OCI-LY1 (cell line): ENCODE measurements at regions not wholly inside any gene's neighbourhood (a gene's known extent, or its start where the extent isn't known, plus 50 kb on each side); places are given as distances from the start of the nearest gene placed in this dataset.

Source experiments
- H2AFZ ChIP-seq: fragments of 200-600 bp; sonication (generic), shearing (Covaris generic); 2 replicates; pipeline ENCODE4 v1.6.0; 2014; ENCODE audit warnings: antibody characterized with exemption, mild to moderate bottlenecking, low read length
- H3F3A ChIP-seq: fragments of 200-600 bp; sonication (generic), shearing (Covaris generic); 2 replicates; pipeline ENCODE4 v1.6.0; 2014; ENCODE audit warnings: mild to moderate bottlenecking, antibody characterized with exemption, low read length, moderate library complexity; ENCODE audit not compliant: insufficient read depth
- H3K27ac ChIP-seq: fragments of 200-600 bp; sonication (generic); 2 replicates; pipeline ENCODE4 v1.5.1; 2014; ENCODE audit warnings: low read length, mixed run types, mild to moderate bottlenecking, low read depth; ENCODE audit not compliant: poor library complexity, severe bottlenecking
- H3K27me3 ChIP-seq: fragments of 200-600 bp; sonication (generic); 2 replicates; pipeline ENCODE4 v1.6.0; 2014; ENCODE audit warnings: antibody characterized with exemption, mild to moderate bottlenecking, low read length, moderate library complexity; ENCODE audit not compliant: insufficient read depth
- H3K36me3 ChIP-seq: fragments of 200-600 bp; sonication (generic); 2 replicates; pipeline ENCODE4 v1.6.1; 2014; ENCODE audit warnings: mild to moderate bottlenecking, antibody characterized with exemption, low read length, moderate library complexity, mixed read lengths; ENCODE audit not compliant: insufficient read depth
- H3K4me1 ChIP-seq: fragments of 200-600 bp; sonication (generic); 2 replicates; pipeline ENCODE4 v1.5.1; 2014; ENCODE audit warnings: mild to moderate bottlenecking, low read length, moderate library complexity; ENCODE audit not compliant: insufficient read depth, severe bottlenecking
- H3K4me2 ChIP-seq: fragments of 200-600 bp; sonication (generic), shearing (Covaris generic); 2 replicates; pipeline ENCODE4 v1.6.1; 2014; ENCODE audit warnings: low read length
- H3K4me3 ChIP-seq: fragments of 200-600 bp; sonication (generic); 2 replicates; pipeline ENCODE4 v1.5.1; 2014; ENCODE audit warnings: low read length, low read depth, mild to moderate bottlenecking, mixed read lengths; ENCODE audit not compliant: poor library complexity, severe bottlenecking
- H3K79me2 ChIP-seq: fragments of 200-600 bp; shearing (Covaris generic); 2 replicates; pipeline ENCODE4 v1.6.1; 2016; ENCODE audit warnings: mixed run types, low read length, mixed read lengths; ENCODE audit not compliant: insufficient read depth
- H3K9ac ChIP-seq: fragments of 200-600 bp; sonication (generic), shearing (Covaris generic); 2 replicates; pipeline ENCODE4 v1.6.1; 2014; ENCODE audit warnings: mild to moderate bottlenecking, low read length, mixed read lengths
- H3K9me2 ChIP-seq: fragments of 200-600 bp; sonication (generic), shearing (Covaris generic); 2 replicates; pipeline ENCODE4 v1.6.1; 2014; ENCODE audit warnings: low read depth, mild to moderate bottlenecking, low read length, mixed read lengths
- H3K9me3 ChIP-seq: fragments of 200-600 bp; shearing (Covaris generic); 2 replicates; pipeline ENCODE4 v1.6.1; 2014; ENCODE audit warnings: low read length, mixed read lengths
- H4K20me1 ChIP-seq: fragments of 200-600 bp; sonication (generic), shearing (Covaris generic); 2 replicates; pipeline ENCODE4 v1.6.0; 2016; ENCODE audit warnings: mild to moderate bottlenecking, low read length; ENCODE audit not compliant: insufficient read depth
- EZH2 ChIP-seq: fragments of 200-600 bp; sonication (generic), shearing (Covaris generic); IDR thresholded peaks from 2 replicates; pipeline ENCODE4 v1.8.0; 2017; ENCODE audit warnings: borderline replicate concordance, mixed run types, mild to moderate bottlenecking, antibody characterized with exemption, low read length, moderate library complexity, mixed read lengths
- TF ChIP-seq, protein P1 (sequence below): fragments of 200-600 bp; sonication (generic), shearing (Covaris generic); IDR thresholded peaks from 2 replicates; pipeline ENCODE4 v1.5.1; 2017; ENCODE audit warnings: mild to moderate bottlenecking, antibody characterized with exemption, low read length, moderate library complexity, mixed read lengths

DNA sequence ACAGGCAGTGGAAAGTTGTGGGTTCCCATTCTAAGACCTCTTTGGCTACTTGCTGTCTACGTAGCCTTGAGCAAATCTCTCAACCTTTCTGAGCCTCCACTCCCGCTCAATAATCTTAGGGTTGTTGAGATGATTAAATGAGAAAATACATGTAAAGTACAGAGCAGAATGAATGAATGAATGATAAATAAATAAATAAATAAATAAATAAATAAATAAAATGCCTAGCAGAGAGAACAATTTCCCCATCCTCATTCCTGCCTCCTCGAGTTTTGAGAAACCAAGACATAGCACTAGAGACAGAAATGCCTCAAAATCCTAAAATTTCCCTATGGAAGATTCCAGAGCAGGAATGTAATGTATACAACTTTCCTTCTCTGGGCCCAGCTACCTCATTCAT is 128.3 kb upstream of the RAD23B start:
- TF ChIP-seq, protein P1, sequence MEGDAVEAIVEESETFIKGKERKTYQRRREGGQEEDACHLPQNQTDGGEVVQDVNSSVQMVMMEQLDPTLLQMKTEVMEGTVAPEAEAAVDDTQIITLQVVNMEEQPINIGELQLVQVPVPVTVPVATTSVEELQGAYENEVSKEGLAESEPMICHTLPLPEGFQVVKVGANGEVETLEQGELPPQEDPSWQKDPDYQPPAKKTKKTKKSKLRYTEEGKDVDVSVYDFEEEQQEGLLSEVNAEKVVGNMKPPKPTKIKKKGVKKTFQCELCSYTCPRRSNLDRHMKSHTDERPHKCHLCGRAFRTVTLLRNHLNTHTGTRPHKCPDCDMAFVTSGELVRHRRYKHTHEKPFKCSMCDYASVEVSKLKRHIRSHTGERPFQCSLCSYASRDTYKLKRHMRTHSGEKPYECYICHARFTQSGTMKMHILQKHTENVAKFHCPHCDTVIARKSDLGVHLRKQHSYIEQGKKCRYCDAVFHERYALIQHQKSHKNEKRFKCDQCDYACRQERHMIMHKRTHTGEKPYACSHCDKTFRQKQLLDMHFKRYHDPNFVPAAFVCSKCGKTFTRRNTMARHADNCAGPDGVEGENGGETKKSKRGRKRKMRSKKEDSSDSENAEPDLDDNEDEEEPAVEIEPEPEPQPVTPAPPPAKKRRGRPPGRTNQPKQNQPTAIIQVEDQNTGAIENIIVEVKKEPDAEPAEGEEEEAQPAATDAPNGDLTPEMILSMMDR, result no peak
- no peak for TF ChIP-seq EZH2
- Histone ChIP-seq H3F3A (no peaks in the 10 kb centered on the region), H3K9me2 (no peaks in the 10 kb centered on the region), H4K20me1 (no peaks in the 10 kb centered on the region), H3K4me3 (no peak overlapping the region), H3K27me3 (no peaks in the 10 kb centered on the region), H3K36me3 (no peaks in the 10 kb centered on the region), H3K9ac (no peak overlapping the region), H3K9me3 (no peaks in the 10 kb centered on the region), H3K27ac (no peak overlapping the region), H3K79me2 (no peaks in the 10 kb centered on the region), H3K4me2 (no peak overlapping the region), H3K4me1 (no peaks in the 10 kb centered on the region), H2AFZ (no peak overlapping the region)

DNA sequence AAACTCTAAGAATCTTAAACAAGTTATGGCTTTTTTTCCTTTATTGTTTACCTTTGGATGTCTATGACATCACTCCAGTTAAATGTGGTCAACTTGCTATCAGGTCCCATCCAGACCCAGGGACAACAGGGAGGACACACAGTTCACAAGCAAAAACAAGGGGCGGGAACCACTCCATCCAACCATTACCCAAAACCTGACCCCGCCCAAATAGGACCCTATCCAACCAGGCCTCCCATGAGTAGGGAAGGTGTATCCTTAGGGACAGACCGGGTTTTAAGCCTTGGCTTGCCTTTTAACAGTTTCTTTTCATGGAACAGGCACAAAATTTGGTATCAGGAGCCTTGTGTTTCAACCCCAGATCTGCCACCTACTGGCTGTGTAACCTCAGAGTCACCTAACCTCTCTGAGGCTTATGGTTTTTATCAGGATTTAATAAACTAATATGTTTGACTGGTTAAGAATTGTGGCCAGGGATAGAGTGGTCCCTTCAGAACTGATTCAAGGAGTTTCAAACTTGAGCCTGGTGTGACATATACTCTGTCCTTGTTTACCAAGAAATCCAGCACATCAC is 127.7 kb upstream of the RAD23B start:
- H3K4me2 ChIP-seq, result no peak overlapping the region
- H3K27me3 ChIP-seq, result no peaks in the 10 kb centered on the region
- no peak overlapping the region for H2AFZ ChIP-seq
- no peaks in the 10 kb centered on the region for H3K9me2 ChIP-seq
- H3K27ac ChIP-seq, result no peak overlapping the region
- H3K79me2 ChIP-seq, result no peaks in the 10 kb centered on the region
- H3K9me3 ChIP-seq, result no peaks in the 10 kb centered on the region
- no peak overlapping the region for H3K9ac ChIP-seq
- H3K36me3 ChIP-seq, result no peaks in the 10 kb centered on the region
- H3K4me1 ChIP-seq, result no peaks in the 10 kb centered on the region
- H3F3A ChIP-seq, result no peaks in the 10 kb centered on the region
- TF ChIP-seq, protein P1, result peak; percentile 28; the same call in 1 of the 2 replicates
- no peak for TF ChIP-seq EZH2
- H4K20me1 ChIP-seq, result no peaks in the 10 kb centered on the region
- H3K4me3 ChIP-seq, result no peak overlapping the region

DNA sequence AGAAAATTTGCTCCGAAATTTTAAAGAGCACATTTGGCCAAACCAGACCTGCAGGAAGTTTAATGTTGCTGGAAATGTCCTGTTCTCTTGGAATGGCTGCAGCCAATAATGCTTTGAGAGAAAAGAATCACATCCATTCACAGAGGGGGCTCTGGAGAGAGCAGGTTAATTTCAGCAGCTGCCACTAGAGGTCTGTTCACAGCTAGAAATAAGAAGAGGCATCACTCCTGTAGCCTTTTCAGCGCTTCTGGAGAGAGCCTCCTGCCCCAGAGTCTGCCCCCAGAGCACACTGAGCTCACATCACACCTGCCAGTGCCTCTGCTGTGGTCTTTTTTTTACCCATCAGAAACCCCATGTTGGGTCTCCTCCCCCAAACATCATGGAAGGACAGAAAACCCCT is 124.8 kb upstream of the RAD23B start:
- Histone ChIP-seq H3K9ac (no peak overlapping the region), H3F3A (no peaks in the 10 kb centered on the region), H3K4me3 (no peak overlapping the region), H3K9me3 (no peaks in the 10 kb centered on the region), H3K36me3 (no peaks in the 10 kb centered on the region), H3K27ac (no peak overlapping the region), H3K9me2 (no peaks in the 10 kb centered on the region), H3K4me1 (no peaks in the 10 kb centered on the region), H4K20me1 (no peaks in the 10 kb centered on the region), H3K79me2 (no peaks in the 10 kb centered on the region), H3K4me2 (no peak overlapping the region), H2AFZ (no peak overlapping the region), H3K27me3 (no peaks in the 10 kb centered on the region; the same call in 1 of the 2 replicates)
- TF ChIP-seq EZH2, result no peak
- TF ChIP-seq, protein P1, result peak; percentile 48
